PC-9 (cell line): ENCODE measurements at regions not wholly inside any gene's neighbourhood (a gene's known extent, or its start where the extent isn't known, plus 50 kb on each side); places are given as distances from the start of the nearest gene placed in this dataset.

Experiments
- BruUV-seq: library from RNA; stranded (reverse); fragments of 400-500 nt; replicated peaks from 2 replicates; lab custom pipeline; 2021; lab: Mats Ljungman, UMichigan
- CTCF ChIA-PET: fragments of 300-600 bp; sonication (Branson Sonifier 250); formaldehyde crosslinking; loops from one replicate; lab custom pipeline; 2022; ENCODE audit warnings: antibody characterized with exemption; lab: Charles Lee
- POLR2A ChIA-PET: fragments of 300-600 bp; sonication (Branson Sonifier 250); formaldehyde crosslinking; loops from one replicate; lab custom pipeline; 2022; ENCODE audit warnings: antibody characterized with exemption; ENCODE audit not compliant: unreplicated experiment; lab: Charles Lee
- DNase-seq, 2 experiments: peaks; one replicate each; pipeline versions ENCODE4 v3.0.0 to v3.0.0-alpha.2; 2015 to 2022; ENCODE audit warnings: mixed read lengths in 1 of 2
- H2AFZ ChIP-seq: fragments of 200-600 bp; sonication (generic); 2 replicates; pipeline ENCODE4 v1.8.1; 2017; ENCODE audit warnings: antibody characterized with exemption
- H3F3A ChIP-seq: fragments of 200-600 bp; sonication (generic); 2 replicates; pipeline ENCODE4 v1.8.1; 2017; ENCODE audit warnings: antibody characterized with exemption, mild to moderate bottlenecking, low read depth; ENCODE audit not compliant: insufficient read depth
- H3K27ac ChIP-seq: fragments of 200-600 bp; sonication (generic); 2 replicates; pipeline ENCODE4 v1.6.1; 2016; ENCODE audit warnings: mixed run types
- H3K27me3 ChIP-seq: fragments of 200-600 bp; sonication (generic); 2 replicates; pipeline ENCODE4 v1.6.1; 2016; ENCODE audit warnings: low read depth, mixed run types; ENCODE audit not compliant: insufficient read depth
- H3K36me3 ChIP-seq: fragments of 200-600 bp; sonication (generic); 2 replicates; pipeline ENCODE4 v1.6.1; 2016; ENCODE audit warnings: low read depth, mixed run types
- H3K4me1 ChIP-seq: fragments of 200-600 bp; sonication (generic); replicated peaks from 2 replicates; pipeline ENCODE4 v1.6.1; 2016; ENCODE audit warnings: mixed run types; ENCODE audit not compliant: insufficient read depth
- H3K4me2 ChIP-seq: fragments of 200-600 bp; sonication (generic); 2 replicates; pipeline ENCODE4 v1.6.1; 2017; ENCODE audit warnings: mixed run types
- H3K4me3 ChIP-seq: fragments of 200-600 bp; sonication (generic); 2 replicates; pipeline ENCODE4 v1.6.1; 2016; ENCODE audit warnings: mixed run types
- H3K79me2 ChIP-seq: fragments of 200-600 bp; sonication (generic); 2 replicates; pipeline ENCODE4 v1.6.1; 2017; ENCODE audit warnings: low read depth, mixed run types
- H3K9me2 ChIP-seq: fragments of 200-600 bp; sonication (generic); 2 replicates; pipeline ENCODE4 v1.8.1; 2017; ENCODE audit warnings: mild to moderate bottlenecking; ENCODE audit not compliant: insufficient read depth
- H3K9me3 ChIP-seq: fragments of 200-600 bp; sonication (generic); 2 replicates; pipeline ENCODE4 v1.8.1; 2016; ENCODE audit warnings: low read depth; ENCODE audit not compliant: insufficient read depth
- H4K20me1 ChIP-seq: fragments of 200-600 bp; sonication (generic); 2 replicates; pipeline ENCODE4 v1.8.1; 2017; ENCODE audit not compliant: insufficient read depth
- EZH2 ChIP-seq: fragments of 200-600 bp; sonication (generic); IDR thresholded peaks from 2 replicates; pipeline ENCODE4 v1.8.0; 2017; ENCODE audit warnings: antibody characterized with exemption, low read depth
- intact Hi-C: fragments of 100-400 bp; cut with micrococcal nuclease; formaldehyde crosslinking; loops from one replicate; pipeline ENCODE4 v1.10.0; 2022; ENCODE audit not compliant: unreplicated experiment
- TF ChIP-seq, protein P1 (sequence below): fragments of 200-600 bp; sonication (generic); conservative IDR thresholded peaks from 2 replicates; pipeline ENCODE4 v1.6.1; 2017; ENCODE audit warnings: mixed run types, antibody characterized with exemption, mild to moderate bottlenecking, moderate library complexity

DNA sequence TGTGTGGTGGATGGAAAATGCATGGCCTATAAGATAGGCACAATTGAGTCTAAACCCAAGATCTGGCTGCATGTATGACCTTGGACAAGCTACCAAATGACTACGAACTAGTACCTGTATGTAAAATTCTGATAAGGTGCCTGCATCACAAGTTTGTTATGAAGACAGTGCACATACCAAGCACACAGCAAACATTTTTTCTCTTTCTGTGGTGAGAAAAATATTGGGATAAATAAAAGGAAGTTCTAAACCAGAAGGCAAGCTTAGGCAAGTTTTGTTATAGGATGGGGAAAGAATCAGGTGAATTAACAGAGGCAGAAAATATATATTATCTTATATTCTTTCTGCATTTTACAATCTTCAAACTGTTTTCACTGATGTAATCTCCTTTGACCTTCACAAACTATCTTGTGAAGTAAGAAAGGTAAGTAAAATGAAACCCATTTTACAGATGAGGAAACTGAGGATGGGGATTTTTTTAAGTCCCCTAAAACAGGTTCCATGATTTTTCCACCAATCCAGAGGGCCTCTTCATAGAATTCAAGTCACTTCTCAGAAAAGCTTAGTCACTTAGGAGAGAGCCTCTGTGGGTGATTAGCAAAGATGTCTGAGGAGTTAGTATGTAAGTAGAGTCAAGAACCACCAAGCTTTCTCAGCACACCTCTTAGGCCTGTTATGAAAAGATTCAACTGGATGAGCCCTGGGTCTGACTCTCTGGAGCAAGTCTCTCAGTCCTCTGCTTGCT, 132.0 kb upstream of the RAP1B start:
- no peak for DNase-seq
- Histone ChIP-seq H3K27me3 (no peaks in the 10 kb centered on the region), H2AFZ (no peak overlapping the region), H3K79me2 (no peaks in the 10 kb centered on the region), H4K20me1 (no peaks in the 10 kb centered on the region), H3K4me1 (peaks cover 4% of the 10 kb centered on the region), H3K36me3 (no peaks in the 10 kb centered on the region), H3K27ac (no peak overlapping the region), H3F3A (no peaks in the 10 kb centered on the region), H3K4me3 (no peak overlapping the region), H3K4me2 (no peak overlapping the region), H3K9me3 (no peaks in the 10 kb centered on the region), H3K9me2 (no peaks in the 10 kb centered on the region)
- TF ChIP-seq, protein P1, sequence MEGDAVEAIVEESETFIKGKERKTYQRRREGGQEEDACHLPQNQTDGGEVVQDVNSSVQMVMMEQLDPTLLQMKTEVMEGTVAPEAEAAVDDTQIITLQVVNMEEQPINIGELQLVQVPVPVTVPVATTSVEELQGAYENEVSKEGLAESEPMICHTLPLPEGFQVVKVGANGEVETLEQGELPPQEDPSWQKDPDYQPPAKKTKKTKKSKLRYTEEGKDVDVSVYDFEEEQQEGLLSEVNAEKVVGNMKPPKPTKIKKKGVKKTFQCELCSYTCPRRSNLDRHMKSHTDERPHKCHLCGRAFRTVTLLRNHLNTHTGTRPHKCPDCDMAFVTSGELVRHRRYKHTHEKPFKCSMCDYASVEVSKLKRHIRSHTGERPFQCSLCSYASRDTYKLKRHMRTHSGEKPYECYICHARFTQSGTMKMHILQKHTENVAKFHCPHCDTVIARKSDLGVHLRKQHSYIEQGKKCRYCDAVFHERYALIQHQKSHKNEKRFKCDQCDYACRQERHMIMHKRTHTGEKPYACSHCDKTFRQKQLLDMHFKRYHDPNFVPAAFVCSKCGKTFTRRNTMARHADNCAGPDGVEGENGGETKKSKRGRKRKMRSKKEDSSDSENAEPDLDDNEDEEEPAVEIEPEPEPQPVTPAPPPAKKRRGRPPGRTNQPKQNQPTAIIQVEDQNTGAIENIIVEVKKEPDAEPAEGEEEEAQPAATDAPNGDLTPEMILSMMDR, result no peak
- no peak for TF ChIP-seq EZH2
- POLR2A ChIA-PET, result no interaction called here
- CTCF ChIA-PET, result no interaction called here
- intact Hi-C loops, result no loop called here
- BruUV-seq, result no TSS peak

GRCh38 chr12:68479261-68479895, 131.3 kb upstream of the RAP1B start:
- Histone ChIP-seq H3K4me1 (peaks cover 6% of the 10 kb centered on the region), H3K79me2 (no peaks in the 10 kb centered on the region), H3K9me3 (no peaks in the 10 kb centered on the region), H3K4me2 (no peak overlapping the region), H2AFZ (no peak overlapping the region; the same call in 1 of the 2 replicates), H3K4me3 (no peak overlapping the region), H3K36me3 (no peaks in the 10 kb centered on the region), H4K20me1 (no peaks in the 10 kb centered on the region), H3K27ac (no peak overlapping the region), H3F3A (no peaks in the 10 kb centered on the region), H3K9me2 (no peaks in the 10 kb centered on the region), H3K27me3 (no peaks in the 10 kb centered on the region)
- no peak for TF ChIP-seq EZH2
- TF ChIP-seq, protein P1, result no peak
- ChIA-PET POLR2A (no interaction called here), CTCF (no interaction called here)
- BruUV-seq, result no TSS peak
- intact Hi-C loops, result no loop called here
- no peak for DNase-seq

- POLR2A ChIA-PET, result no interaction called here
- DNase-seq, result no peak
These were observed 130.8 kb upstream of the RAP1B start for GRCh38 chr12:68479896-68480291.

More at GRCh38 chr12:68479896-68480291, 130.8 kb upstream of the RAP1B start:
- Histone ChIP-seq H3K9me3 (no peaks in the 10 kb centered on the region), H4K20me1 (no peaks in the 10 kb centered on the region), H3K4me2 (no peak overlapping the region), H3F3A (no peaks in the 10 kb centered on the region), H3K79me2 (no peaks in the 10 kb centered on the region), H2AFZ (no peak overlapping the region; the same call in 1 of the 2 replicates), H3K9me2 (no peaks in the 10 kb centered on the region), H3K27ac (no peak overlapping the region), H3K36me3 (no peaks in the 10 kb centered on the region), H3K4me1 (peaks cover 6% of the 10 kb centered on the region), H3K4me3 (no peak overlapping the region), H3K27me3 (no peaks in the 10 kb centered on the region)
- CTCF ChIA-PET, result interaction anchor here (0.7 kb wide), 1 partner anchor 120 kb away, joined by 6 read pairs; no protein-coding TSS in a partner anchor
- intact Hi-C loops, result no loop called here
- no peak for TF ChIP-seq EZH2
- TF ChIP-seq, protein P1, result no peak
- BruUV-seq, result no TSS peak
